HEK293T (cell line): ENCODE measurements at regions not wholly inside any gene's neighbourhood (a gene's known extent, or its start where the extent isn't known, plus 50 kb on each side); places are given as distances from the start of the nearest gene placed in this dataset.
"Not testable (repeated sequence)": the region's sequence is repeated elsewhere in the genome, so short reads cannot be mapped to it uniquely, and the experiment has no call there.

Experiments
- BHLHE40 ChIP-seq: fragments of 450-650 bp; IDR thresholded peaks from 2 replicates; pipeline ENCODE4 v1.6.1; 2016; ENCODE audit warnings: mild to moderate bottlenecking, moderate library complexity, borderline replicate concordance
- ELF4 ChIP-seq: fragments of 450-650 bp; IDR thresholded peaks from 2 replicates; pipeline ENCODE4 v1.6.1; 2017; ENCODE audit warnings: antibody characterized with exemption
- FOXK2 ChIP-seq: fragments of 450-650 bp; IDR thresholded peaks from 2 replicates; pipeline ENCODE4 v1.6.1; 2016; ENCODE audit warnings: mild to moderate bottlenecking
- HDGF ChIP-seq: fragments of 450-650 bp; IDR thresholded peaks from 2 replicates; pipeline ENCODE4 v1.6.1; 2017; ENCODE audit warnings: antibody characterized with exemption, borderline replicate concordance
- SP1 ChIP-seq: fragments of 450-650 bp; IDR thresholded peaks from 2 replicates; pipeline ENCODE4 v1.6.1; 2017
- TARDBP ChIP-seq: fragments of 450-650 bp; IDR thresholded peaks from 2 replicates; pipeline ENCODE4 v1.6.1; 2016
- TF ChIP-seq, protein P1 (sequence below): fragments of 450-650 bp; IDR thresholded peaks from 2 replicates; pipeline ENCODE4 v1.6.1; 2016

DNA sequence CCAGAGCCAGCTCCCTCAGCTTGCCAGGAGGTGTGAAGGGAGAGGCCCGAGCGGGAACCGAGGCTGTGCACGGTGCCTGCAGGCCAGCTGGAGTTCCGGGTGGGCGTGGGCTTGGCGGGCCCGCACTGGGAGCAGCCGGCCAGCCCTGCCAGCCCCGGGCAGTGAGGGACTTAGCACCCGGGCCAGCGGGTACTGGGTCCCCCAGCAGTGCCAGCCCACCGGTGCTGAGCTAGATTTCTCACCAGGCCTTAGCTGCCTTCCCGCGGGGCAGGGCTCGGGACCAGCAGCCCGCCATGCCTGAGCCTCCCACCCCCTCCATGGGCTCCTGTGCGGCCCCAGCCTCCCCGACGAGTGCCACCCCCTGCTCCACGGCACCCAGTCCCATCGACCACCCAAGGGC, 373.1 kb upstream of the TMTC1 start:
- not testable (repeated sequence) for TF ChIP-seq TARDBP, SP1, ELF4, FOXK2, BHLHE40, HDGF
- TF ChIP-seq, protein P1, sequence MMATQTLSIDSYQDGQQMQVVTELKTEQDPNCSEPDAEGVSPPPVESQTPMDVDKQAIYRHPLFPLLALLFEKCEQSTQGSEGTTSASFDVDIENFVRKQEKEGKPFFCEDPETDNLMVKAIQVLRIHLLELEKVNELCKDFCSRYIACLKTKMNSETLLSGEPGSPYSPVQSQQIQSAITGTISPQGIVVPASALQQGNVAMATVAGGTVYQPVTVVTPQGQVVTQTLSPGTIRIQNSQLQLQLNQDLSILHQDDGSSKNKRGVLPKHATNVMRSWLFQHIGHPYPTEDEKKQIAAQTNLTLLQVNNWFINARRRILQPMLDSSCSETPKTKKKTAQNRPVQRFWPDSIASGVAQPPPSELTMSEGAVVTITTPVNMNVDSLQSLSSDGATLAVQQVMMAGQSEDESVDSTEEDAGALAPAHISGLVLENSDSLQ = not testable (repeated sequence)
